ENCODE measurements at regions not wholly inside any gene's neighbourhood (a gene's known extent, or its start where the extent isn't known, plus 50 kb on each side); places are given as distances from the start of the nearest gene placed in this dataset.
"Not testable (repeated sequence)": the region's sequence is repeated elsewhere in the genome, so short reads cannot be mapped to it uniquely, and the experiment has no call there.

DNA sequence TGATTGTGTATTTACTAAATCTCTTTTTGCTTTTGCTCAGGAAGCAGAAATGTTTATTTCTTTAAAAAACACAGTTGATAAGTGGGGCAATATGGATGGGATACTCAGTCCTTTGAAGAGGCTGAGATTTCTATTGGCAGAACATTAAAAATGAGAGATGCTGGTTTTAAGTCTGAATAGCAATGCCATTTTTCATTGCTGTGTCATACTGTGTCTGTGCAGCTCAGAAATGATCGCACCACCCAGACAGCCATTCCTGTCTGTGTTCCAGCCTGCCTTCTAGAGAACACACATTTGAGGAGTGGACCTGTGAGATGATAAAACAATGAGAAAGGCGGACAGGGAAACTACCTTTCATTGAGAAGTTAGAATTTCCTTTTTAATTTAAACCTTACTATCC lies 231.2 kb upstream of the USP24 start:
- no peaks in the 10 kb centered on the region for H3K36me3 ChIP-seq
- no peak for TF ChIP-seq POLR2A (IDR thresholded peaks at IDR 0.05; ENCODE audit: low read depth)
- no peak for TF ChIP-seq EP300 (IDR thresholded peaks at IDR 0.05)
- no peak for TF ChIP-seq POLR2AphosphoS5 (IDR thresholded peaks at IDR 0.05)
- TF ChIP-seq, protein P1, sequence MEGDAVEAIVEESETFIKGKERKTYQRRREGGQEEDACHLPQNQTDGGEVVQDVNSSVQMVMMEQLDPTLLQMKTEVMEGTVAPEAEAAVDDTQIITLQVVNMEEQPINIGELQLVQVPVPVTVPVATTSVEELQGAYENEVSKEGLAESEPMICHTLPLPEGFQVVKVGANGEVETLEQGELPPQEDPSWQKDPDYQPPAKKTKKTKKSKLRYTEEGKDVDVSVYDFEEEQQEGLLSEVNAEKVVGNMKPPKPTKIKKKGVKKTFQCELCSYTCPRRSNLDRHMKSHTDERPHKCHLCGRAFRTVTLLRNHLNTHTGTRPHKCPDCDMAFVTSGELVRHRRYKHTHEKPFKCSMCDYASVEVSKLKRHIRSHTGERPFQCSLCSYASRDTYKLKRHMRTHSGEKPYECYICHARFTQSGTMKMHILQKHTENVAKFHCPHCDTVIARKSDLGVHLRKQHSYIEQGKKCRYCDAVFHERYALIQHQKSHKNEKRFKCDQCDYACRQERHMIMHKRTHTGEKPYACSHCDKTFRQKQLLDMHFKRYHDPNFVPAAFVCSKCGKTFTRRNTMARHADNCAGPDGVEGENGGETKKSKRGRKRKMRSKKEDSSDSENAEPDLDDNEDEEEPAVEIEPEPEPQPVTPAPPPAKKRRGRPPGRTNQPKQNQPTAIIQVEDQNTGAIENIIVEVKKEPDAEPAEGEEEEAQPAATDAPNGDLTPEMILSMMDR (IDR thresholded peaks at IDR 0.05): no peak
- intact Hi-C loops (cut with DNase I): no loop called here
- peaks cover 0 to 20% (median 17%) of the 10 kb centered on the region in 4 donors for H3K4me1 ChIP-seq
- no peak overlapping the region for H3K4me3 ChIP-seq
- WGBS: 91% methylated on average over 2 of the region's 2 CpGs
- no peak for DNase-seq (ENCODE audit: extremely low spot score)
- H3K27ac ChIP-seq (replicated peaks in 1 of 4): no peak overlapping the region
- peaks cover 0 to 5% (median 0%) of the 10 kb centered on the region in 4 donors for H3K9me3 ChIP-seq
- H3K27me3 ChIP-seq: no peaks in the 10 kb centered on the region

DNA sequence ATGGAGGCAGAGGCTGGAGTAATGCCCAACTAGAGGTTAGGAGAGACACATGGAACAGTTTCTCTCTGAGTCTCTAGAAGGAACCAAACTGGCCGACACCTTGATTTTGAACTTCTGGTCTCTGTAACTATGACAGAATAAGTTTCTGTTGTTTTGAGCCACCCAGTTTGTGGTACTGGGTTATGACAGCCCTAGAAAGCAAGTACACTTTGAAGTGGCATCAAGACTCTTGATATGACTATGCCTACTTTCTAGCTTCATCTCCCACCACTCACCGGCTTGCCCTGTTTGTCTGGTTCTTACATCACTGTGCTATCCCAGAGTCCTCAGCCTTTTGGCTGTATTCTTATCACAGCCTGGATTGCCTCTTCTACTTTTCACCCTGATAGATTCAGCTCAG lies 230.3 kb upstream of the USP24 start:
- H3K9me3 ChIP-seq: no peaks in the 10 kb centered on the region
- no peak overlapping the region for H3K27ac ChIP-seq (replicated peaks in 1 of 4)
- no peak for DNase-seq (ENCODE audit: extremely low spot score)
- no peaks in the 10 kb centered on the region for H3K36me3 ChIP-seq
- 91% methylated on average over 2 of the region's 2 CpGs for WGBS
- TF ChIP-seq POLR2AphosphoS5 (IDR thresholded peaks at IDR 0.05): no peak
- peaks cover 0 to 20% (median 17%) of the 10 kb centered on the region in 4 donors for H3K4me1 ChIP-seq
- intact Hi-C loops (cut with DNase I): no loop called here
- H3K27me3 ChIP-seq: no peaks in the 10 kb centered on the region
- H3K4me3 ChIP-seq: no peak overlapping the region

DNA sequence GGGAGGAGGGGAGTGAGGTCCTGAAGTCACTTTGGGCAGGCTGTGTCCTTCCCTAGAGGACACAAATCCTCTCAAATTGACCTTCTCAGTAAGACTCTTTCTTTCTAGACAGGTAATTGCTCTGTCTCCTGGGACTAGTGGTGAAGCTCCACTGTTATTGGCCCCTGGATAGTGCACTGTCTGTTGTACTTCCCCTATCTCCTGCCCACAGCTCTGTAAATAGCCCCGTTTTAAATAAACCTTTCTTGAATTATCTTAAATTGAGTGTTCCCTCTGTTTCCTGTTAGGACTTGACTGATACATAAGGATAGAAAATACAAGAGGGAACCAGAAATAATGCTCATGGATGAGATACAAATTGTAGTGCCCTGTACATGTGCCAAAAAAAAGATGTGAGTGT lies 229.5 kb upstream of the USP24 start:
- DNase-seq (ENCODE audit: extremely low spot score): no peak
- Histone ChIP-seq H3K9me3 (no peaks in the 10 kb centered on the region), H3K4me3 (no peak overlapping the region), H3K27me3 (no peaks in the 10 kb centered on the region), H3K36me3 (no peaks in the 10 kb centered on the region), H3K4me1 (peaks cover 0 to 20% (median 17%) of the 10 kb centered on the region in 4 donors), H3K27ac (replicated peaks in 1 of 4) (peak overlapping the region; percentile 32 to 67 (median 48))
- intact Hi-C loops (cut with DNase I): no loop called here
- WGBS: 76% methylated on average over 1 of the region's 1 CpG
- TF ChIP-seq POLR2AphosphoS5 (IDR thresholded peaks at IDR 0.05): no peak

DNA sequence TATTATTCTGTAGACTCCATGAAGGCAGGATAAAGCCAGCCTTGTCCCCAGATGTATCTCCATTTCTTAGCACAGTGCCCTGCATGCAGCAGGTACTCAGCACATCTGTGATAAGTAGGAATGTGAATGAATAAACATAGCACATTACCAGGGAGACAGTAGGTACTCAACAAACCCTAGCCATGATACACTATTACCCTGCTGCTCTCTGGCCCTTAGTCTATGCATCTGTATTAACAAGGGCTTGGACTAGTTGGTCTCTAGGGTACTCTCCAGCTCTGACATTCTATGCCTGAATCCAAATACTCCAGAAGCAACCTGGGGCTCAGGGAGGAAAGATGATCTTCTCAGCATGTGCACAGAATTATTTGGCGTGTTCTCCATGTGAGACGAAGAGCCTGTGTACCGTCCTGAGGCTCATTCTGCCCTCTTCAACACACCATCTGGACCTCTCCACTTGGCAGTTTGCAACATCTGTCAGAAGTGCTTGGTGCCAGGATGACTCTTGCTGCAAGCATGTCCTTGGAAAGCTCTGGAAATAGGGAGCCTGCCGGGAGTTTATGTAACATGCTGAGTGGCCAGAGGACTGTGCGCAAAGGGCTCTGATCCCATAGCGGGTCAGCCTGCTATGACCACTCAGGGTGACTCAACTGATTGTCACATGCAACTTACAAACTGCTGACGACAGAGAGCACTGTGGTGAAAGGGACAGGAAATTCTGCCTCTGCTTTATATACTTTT lies 228.2 kb upstream of the USP24 start:
- Histone ChIP-seq H3K36me3 (no peaks in the 10 kb centered on the region), H3K4me3 (no peak overlapping the region), H3K27me3 (no peaks in the 10 kb centered on the region), H3K9me3 (no peaks in the 10 kb centered on the region), H3K4me1 (peaks cover 0 to 20% (median 17%) of the 10 kb centered on the region in 4 donors), H3K27ac (replicated peaks in 1 of 4) (peak overlapping the region; percentile 30 to 67 (median 46))
- intact Hi-C loops (cut with DNase I): no loop called here
- WGBS: 27% methylated on average over 7 of the region's 7 CpGs
- DNase-seq (ENCODE audit: extremely low spot score): peak; percentile 97
- peak; percentile 91 to 93 for TF ChIP-seq POLR2AphosphoS5 (IDR thresholded peaks at IDR 0.05)
- TF ChIP-seq POLR2A (IDR thresholded peaks at IDR 0.05; ENCODE audit: low read depth): no peak
- TF ChIP-seq EP300 (IDR thresholded peaks at IDR 0.05): peak; percentile 44

DNA sequence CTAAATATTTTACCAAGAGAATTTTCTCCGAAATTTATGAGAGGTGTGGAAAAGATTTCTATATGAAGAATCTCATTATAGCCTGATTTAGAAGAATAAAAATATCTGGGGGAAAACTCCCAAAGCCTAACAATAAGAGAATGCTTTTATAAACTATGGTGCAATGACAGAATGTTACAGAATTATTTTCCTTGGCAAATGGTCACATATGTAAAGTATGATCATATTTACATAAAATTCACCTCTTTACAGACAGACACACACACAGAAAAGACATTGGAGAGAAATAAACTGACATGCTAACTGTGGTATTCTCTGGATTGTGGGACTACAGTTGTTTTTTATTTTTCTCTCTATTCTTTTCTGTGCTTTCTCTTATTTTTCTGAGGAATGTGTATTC lies 226.3 kb upstream of the USP24 start:
- Histone ChIP-seq H3K4me1 (peaks cover 0 to 20% (median 17%) of the 10 kb centered on the region in 4 donors), H3K4me3 (no peak overlapping the region), H3K27ac (replicated peaks in 1 of 4) (no peak overlapping the region), H3K9me3 (no peaks in the 10 kb centered on the region), H3K27me3 (no peaks in the 10 kb centered on the region), H3K36me3 (no peaks in the 10 kb centered on the region)
- intact Hi-C loops (cut with DNase I): no loop called here
- 68% methylated on average over 1 of the region's 1 CpG for WGBS
- DNase-seq (ENCODE audit: extremely low spot score): no peak
- no peak for TF ChIP-seq EP300 (IDR thresholded peaks at IDR 0.05)
- TF ChIP-seq POLR2AphosphoS5 (IDR thresholded peaks at IDR 0.05): no peak
- TF ChIP-seq, protein P1 (IDR thresholded peaks at IDR 0.05): no peak
- no peak for TF ChIP-seq POLR2A (IDR thresholded peaks at IDR 0.05; ENCODE audit: low read depth)

DNA sequence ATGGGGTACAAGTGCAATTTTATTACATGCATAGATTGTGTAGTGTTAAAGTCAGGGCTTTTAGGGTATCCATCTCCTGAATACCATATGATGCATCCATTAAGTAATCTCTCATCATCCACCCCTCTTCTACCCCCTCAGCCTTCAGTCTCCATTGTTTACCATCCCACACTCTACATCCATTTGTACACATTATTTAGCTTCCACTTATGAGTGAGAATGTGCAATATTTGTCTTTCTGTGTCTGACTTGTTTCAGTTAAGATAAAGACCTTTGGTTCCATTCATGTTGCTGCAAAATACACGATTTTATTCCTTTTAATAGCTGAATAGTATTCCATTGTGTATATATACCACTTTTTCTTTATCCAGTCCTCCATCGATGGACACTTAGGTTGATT lies 222.5 kb upstream of the USP24 start:
- no peak for DNase-seq (ENCODE audit: extremely low spot score)
- TF ChIP-seq, protein P1 (IDR thresholded peaks at IDR 0.05): no peak
- TF ChIP-seq POLR2A (IDR thresholded peaks at IDR 0.05; ENCODE audit: low read depth) (no peak), EP300 (IDR thresholded peaks at IDR 0.05) (no peak), POLR2AphosphoS5 (IDR thresholded peaks at IDR 0.05) (no peak)
- Histone ChIP-seq H3K36me3 (no peaks in the 10 kb centered on the region), H3K27me3 (no peaks in the 10 kb centered on the region), H3K4me1 (peaks cover 0 to under 1% (median 0%) of the 10 kb centered on the region in 4 donors), H3K4me3 (no peak overlapping the region), H3K27ac (replicated peaks in 1 of 4) (no peak overlapping the region), H3K9me3 (no peaks in the 10 kb centered on the region)
- intact Hi-C loops (cut with DNase I): no loop called here
- WGBS: 50% methylated on average over 2 of the region's 2 CpGs

DNA sequence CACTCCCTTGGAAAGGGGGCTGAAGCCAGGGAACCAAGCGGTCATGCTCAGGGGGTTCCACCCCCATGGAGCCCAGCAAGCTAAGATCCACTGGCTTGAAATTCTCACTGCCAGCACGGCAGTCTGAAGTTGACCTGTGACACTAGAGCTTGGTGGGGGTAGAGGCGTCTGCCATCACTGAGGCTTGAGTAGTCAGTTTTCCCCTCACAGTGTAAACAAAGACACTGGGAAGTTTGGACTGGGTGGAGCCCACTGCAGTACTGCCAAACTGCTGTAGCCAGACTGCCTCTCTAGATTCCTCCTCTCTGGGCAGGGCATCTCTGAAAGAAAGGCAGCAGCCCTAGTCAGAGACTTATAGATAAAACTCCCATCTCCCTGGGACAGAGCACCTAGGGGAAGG lies 215.6 kb upstream of the USP24 start:
- DNase-seq (ENCODE audit: extremely low spot score): peak; percentile 50
- peaks cover 0 to 49% (median 34%) of the 10 kb centered on the region in 4 donors for H3K4me1 ChIP-seq
- H3K27me3 ChIP-seq; intact Hi-C loops (cut with DNase I); H3K36me3 ChIP-seq; H3K4me3 ChIP-seq; H3K27ac ChIP-seq (replicated peaks in 1 of 4); H3K9me3 ChIP-seq: not testable (repeated sequence)
- no CpG with 5 or more reads among the region's 3 CpGs for WGBS

DNA sequence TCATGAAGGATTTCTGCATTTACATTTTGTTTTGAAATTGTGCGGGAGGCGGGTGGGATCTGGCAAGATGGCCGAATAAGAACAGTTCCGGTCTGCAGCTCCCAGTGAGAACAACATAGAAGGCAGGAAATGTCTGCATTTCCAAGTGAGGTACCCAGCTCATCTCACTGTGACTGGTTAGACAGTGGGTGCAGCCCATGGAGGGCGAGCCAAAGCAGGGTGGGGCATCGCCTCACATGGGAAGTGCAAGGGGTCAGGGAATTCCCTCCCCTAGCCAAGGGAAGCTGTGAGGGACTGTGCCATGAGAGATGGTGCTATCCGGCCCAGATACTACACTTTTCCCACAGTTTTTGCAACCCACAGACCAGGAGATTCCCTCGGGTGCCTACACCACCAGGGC lies 215.0 kb upstream of the USP24 start:
- H3K27me3 ChIP-seq; H3K9me3 ChIP-seq; H3K4me3 ChIP-seq; DNase-seq (ENCODE audit: extremely low spot score); H3K36me3 ChIP-seq; intact Hi-C loops (cut with DNase I): not testable (repeated sequence)
- Histone ChIP-seq H3K4me1 (peaks cover 0 to 49% (median 34%) of the 10 kb centered on the region in 4 donors), H3K27ac (replicated peaks in 1 of 4) (peak overlapping the region in 2 of 4 donors; percentile 49 to 53)
- 93% methylated on average over 8 of the region's 8 CpGs for WGBS
